ENCODE measurements at regions not wholly inside any gene's neighbourhood (a gene's known extent, or its start where the extent isn't known, plus 50 kb on each side); places are given as distances from the start of the nearest gene placed in this dataset.
"Not testable (repeated sequence)": the region's sequence is repeated elsewhere in the genome, so short reads cannot be mapped to it uniquely, and the experiment has no call there.

GRCh38 chr17:43345515-43345914 is 53.3 kb upstream of the ARL4D start:
- DNase-seq: not testable (repeated sequence)

DNA sequence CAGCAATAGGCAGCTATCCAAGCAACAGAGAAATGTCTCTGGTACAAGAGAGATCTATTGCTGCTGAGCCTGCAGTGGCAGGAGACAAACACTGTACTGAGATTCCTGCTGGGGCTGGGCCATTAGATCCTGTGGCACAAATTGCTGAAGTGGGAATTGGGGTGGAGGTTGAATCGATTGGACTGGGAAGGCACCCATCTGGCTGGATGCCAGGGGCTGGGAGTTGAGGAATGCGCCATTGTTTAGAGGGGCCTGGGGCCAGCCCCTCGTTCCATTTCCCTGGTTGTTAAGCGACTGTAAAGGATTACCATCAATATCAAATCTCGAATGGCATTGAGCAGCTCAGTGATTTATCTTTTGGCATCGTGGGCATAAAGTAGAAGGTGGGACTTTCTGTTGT is 54.1 kb upstream of the ARL4D start:
- DNase-seq: no peak

GRCh38 chr17:43342589-43342890 is 56.3 kb upstream of the ARL4D start:
- DNase-seq: no peak

GRCh38 chr17:43341715-43342588 is 56.8 kb upstream of the ARL4D start:
- DNase-seq: no peak

- peak; percentile 70 for DNase-seq
Measured at GRCh38 chr17:43338886-43339516, 59.8 kb upstream of the ARL4D start.

GRCh38 chr17:43337684-43338428 is 60.9 kb upstream of the ARL4D start:
- DNase-seq: no peak

- DNase-seq: no peak
Measured at GRCh38 chr17:43334738-43335402, 63.9 kb upstream of the ARL4D start.

- no peak for DNase-seq
Measured at GRCh38 chr17:43333433-43333943, 65.3 kb upstream of the ARL4D start.

GRCh38 chr17:43332230-43332629 is 66.6 kb upstream of the ARL4D start:
- no peak for DNase-seq

- no peak for DNase-seq
Measured at GRCh38 chr17:43330876-43331639, 67.7 kb upstream of the ARL4D start.

GRCh38 chr17:43329183-43329582 is 69.6 kb upstream of the ARL4D start:
- DNase-seq: no peak

GRCh38 chr17:43328650-43329049 is 70.1 kb upstream of the ARL4D start:
- DNase-seq: no peak

GRCh38 chr17:43327834-43328420 is 70.9 kb upstream of the ARL4D start:
- DNase-seq: no peak

GRCh38 chr17:43327421-43327820 is 71.4 kb upstream of the ARL4D start:
- DNase-seq: no peak

- DNase-seq: no peak
Measured at GRCh38 chr17:43326490-43327275, 72.1 kb upstream of the ARL4D start.

DNA sequence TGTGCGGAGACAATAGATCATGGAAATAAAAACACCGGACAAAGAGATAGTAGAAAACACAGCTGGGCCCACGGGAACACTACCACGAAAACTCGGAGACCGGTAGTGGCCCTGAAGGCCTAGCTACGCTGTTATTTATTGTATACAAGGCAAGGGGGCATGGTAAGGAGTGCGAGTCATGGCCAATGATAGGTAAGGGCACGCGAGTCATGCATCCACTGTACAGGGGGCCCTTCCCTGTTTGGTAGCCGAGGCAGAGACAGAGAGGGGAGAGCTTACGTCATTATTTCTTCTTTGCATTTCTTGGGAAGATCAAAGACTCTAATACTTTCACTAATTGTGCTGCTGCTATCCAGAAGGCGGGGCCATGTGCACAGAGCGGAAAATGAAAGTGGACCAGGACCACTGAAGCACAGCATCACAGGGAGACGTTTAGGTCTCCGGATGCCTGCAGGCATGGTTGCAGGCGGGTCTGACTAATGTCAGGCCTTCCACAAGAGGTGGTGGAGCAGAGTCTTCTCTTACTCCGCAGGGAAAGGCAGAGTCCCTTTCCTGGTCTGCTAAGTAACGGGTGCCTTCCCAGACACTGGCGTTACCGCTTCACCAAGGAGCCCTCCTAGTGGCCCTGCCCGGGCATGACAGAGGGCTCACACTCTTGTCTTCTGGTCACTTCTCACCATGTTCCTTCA is 74.4 kb upstream of the ARL4D start:
- no peak for DNase-seq

DNA sequence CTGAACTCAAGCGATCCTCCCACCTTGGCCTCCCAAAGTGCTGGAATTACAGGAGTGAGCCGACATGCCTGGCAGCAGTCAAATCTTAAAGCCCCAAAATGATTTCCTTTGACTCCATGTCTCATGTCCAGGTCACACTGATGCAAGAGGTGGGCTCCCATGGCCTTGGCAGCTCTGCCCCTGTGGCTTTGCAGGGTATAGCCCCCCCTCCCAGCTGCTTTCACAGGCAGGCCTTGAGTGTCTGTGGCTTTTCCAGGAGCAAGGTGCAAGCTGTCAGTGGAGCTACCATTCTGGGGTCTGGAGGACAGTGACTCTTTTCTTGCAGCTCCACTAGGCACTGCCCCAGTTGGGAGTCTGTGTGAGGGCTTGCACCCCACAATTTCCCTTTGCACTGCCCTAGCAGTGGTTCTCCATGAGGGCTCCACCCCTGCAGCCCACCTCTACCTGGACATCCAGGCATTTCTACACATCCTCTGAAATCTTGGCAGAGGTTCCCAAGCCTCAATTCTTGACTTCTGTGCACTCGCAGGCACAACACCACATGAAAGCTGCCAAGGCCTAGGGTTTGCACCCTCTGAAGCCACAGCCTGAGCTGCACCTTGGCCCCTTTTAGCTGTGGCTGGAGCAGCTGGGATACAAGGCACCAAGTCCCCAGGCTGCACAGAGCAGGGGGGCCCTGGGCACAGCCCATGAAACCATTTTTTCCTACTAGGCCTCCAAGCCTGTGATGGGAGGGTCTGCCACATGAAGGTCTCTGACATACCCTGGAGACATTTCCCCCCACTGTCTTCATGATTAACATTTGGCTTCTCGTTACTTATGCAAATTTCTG is 79.3 kb upstream of the ARL4D start:
- DNase-seq: no peak

GRCh38 chr17:43316522-43317142 is 82.2 kb upstream of the ARL4D start:
- peak; percentile 27 for DNase-seq
